ENCODE measurements at regions not wholly inside any gene's neighbourhood (a gene's known extent, or its start where the extent isn't known, plus 50 kb on each side); places are given as distances from the start of the nearest gene placed in this dataset.

- no peak for TF ChIP-seq REST (IDR thresholded peaks at IDR 0.05; ENCODE audit: unreplicated experiment)
- no peak for TF ChIP-seq ZNF331 (CRISPR knock-in tag; IDR thresholded peaks at IDR 0.05; ENCODE audit: low read depth)
- Histone ChIP-seq H3K79me2 (replicated peaks; ENCODE audit: insufficient read depth) (no peaks in the 10 kb centered on the region), H3K36me3 (ENCODE audit: insufficient read depth) (no peaks in the 10 kb centered on the region), H3K4me3 (no peak overlapping the region), H3K9me2 (ENCODE audit: insufficient read depth) (no peaks in the 10 kb centered on the region), H3K27ac (ENCODE audit: low read depth) (no peak overlapping the region), H2AFZ (no peak overlapping the region), H3K27me3 (ENCODE audit: insufficient read depth) (no peaks in the 10 kb centered on the region), H3K4me2 (no peak overlapping the region), H3F3A (replicated peaks; ENCODE audit: low read depth) (no peaks in the 10 kb centered on the region), H4K20me1 (replicated peaks; ENCODE audit: insufficient read depth) (no peaks in the 10 kb centered on the region), H3K4me1 (ENCODE audit: insufficient read depth) (peaks cover 6% of the 10 kb centered on the region)
- H3K36me3 Mint-ChIP-seq (ENCODE audit: low read depth): no peaks in the 10 kb centered on the region
- no peak overlapping the region for H3K4me3 Mint-ChIP-seq
- no peak for DNase-seq (ENCODE audit: low spot score)
- no peaks in the 10 kb centered on the region for H3K27me3 Mint-ChIP-seq (ENCODE audit: insufficient read depth, low read depth, poor library complexity)
- no peak for ATAC-seq
- H3K9me3 Mint-ChIP-seq: no peaks in the 10 kb centered on the region
- H3K27ac Mint-ChIP-seq: no peak overlapping the region
- H3K4me1 Mint-ChIP-seq: peaks cover 17% of the 10 kb centered on the region
Measured at GRCh38 chr6:145347216-145347615, 388.1 kb downstream of the EPM2A start.

- Mint-ChIP-seq H3K9me3 (no peaks in the 10 kb centered on the region), H3K4me1 (peaks cover 14% of the 10 kb centered on the region), H3K36me3 (ENCODE audit: low read depth) (no peaks in the 10 kb centered on the region), H3K27me3 (ENCODE audit: insufficient read depth, low read depth, poor library complexity) (peaks cover 4% of the 10 kb centered on the region), H3K4me3 (no peak overlapping the region), H3K27ac (no peak overlapping the region)
- H3K79me2 ChIP-seq (replicated peaks; ENCODE audit: insufficient read depth): no peaks in the 10 kb centered on the region
- H3K9me2 ChIP-seq (ENCODE audit: insufficient read depth): 0 out of 2 replicates have a peak, but pooled peaks cover 4% of the 10 kb centered on the region
- no peaks in the 10 kb centered on the region for H3K36me3 ChIP-seq (ENCODE audit: insufficient read depth)
- no peaks in the 10 kb centered on the region for H3K27me3 ChIP-seq (ENCODE audit: insufficient read depth)
- ATAC-seq (no peak), DNase-seq (ENCODE audit: low spot score) (no peak)
- no peak overlapping the region for H3K27ac ChIP-seq (ENCODE audit: low read depth)
- H3K4me2 ChIP-seq: no peak overlapping the region
- H4K20me1 ChIP-seq (replicated peaks; ENCODE audit: insufficient read depth): no peaks in the 10 kb centered on the region
- H3F3A ChIP-seq (replicated peaks; ENCODE audit: low read depth): no peaks in the 10 kb centered on the region
- no peak overlapping the region for H2AFZ ChIP-seq
- no peak overlapping the region for H3K4me3 ChIP-seq
- H3K4me1 ChIP-seq (ENCODE audit: insufficient read depth): peaks cover 6% of the 10 kb centered on the region
- TF ChIP-seq ZNF462 (CRISPR knock-in tag; IDR thresholded peaks at IDR 0.05) (no peak), REST (IDR thresholded peaks at IDR 0.05; ENCODE audit: unreplicated experiment) (no peak), CTCF (conservative IDR thresholded peaks at IDR 0.05; ENCODE audit: low read depth in 2 of 2) (no peak), ZNF114 (CRISPR knock-in tag; IDR thresholded peaks at IDR 0.05) (no peak)
Measured at GRCh38 chr6:145349950-145350510, 385.3 kb downstream of the EPM2A start.

Measured in GM23338 (cell line).